Stimulated activated CD8-positive, alpha-beta memory T cell treated with anti-CD3 and anti-CD28 coated beads, Interleukin-2, amount 100 ng/mL, for 48 hours (primary cell): ENCODE measurements at regions not wholly inside any gene's neighbourhood (a gene's known extent, or its start where the extent isn't known, plus 50 kb on each side); places are given as distances from the start of the nearest gene placed in this dataset.
A peak's percentile ranks its signal among the peaks of the same experiment; 100 is the strongest.
"Not testable (repeated sequence)": the region's sequence is repeated elsewhere in the genome, so short reads cannot be mapped to it uniquely, and the experiment has no call there.

ENCODE experiments used
- DNase-seq, 2 donors: peaks; one replicate each; pipeline ENCODE4 v3.0.0-alpha.2; 2020; ENCODE audit warnings: low read depth in 2 of 2

GRCh38 chr6:15904651-15905376, 224.1 kb upstream of the MYLIP start:
- DNase-seq: no peak

- peak in 1 of 2 donors; percentile 10 for DNase-seq
Measured at GRCh38 chr6:15901141-15902115, 227.5 kb upstream of the MYLIP start.

- DNase-seq: no peak
Measured at GRCh38 chr6:15898693-15899092, 230.2 kb upstream of the MYLIP start.

GRCh38 chr6:15897063-15897876, 231.6 kb upstream of the MYLIP start:
- no peak for DNase-seq

- DNase-seq: no peak
Measured at GRCh38 chr6:15894973-15895725, 232.3 kb upstream of the DTNBP1 start.

GRCh38 chr6:15893556-15894253, 230.9 kb upstream of the DTNBP1 start:
- DNase-seq: no peak

GRCh38 chr6:15892369-15892768, 229.5 kb upstream of the DTNBP1 start:
- no peak for DNase-seq

GRCh38 chr6:15888798-15889772, 226.3 kb upstream of the DTNBP1 start:
- DNase-seq: no peak

GRCh38 chr6:15887491-15888461, 224.9 kb upstream of the DTNBP1 start:
- DNase-seq: no peak

GRCh38 chr6:15885624-15886023, 222.8 kb upstream of the DTNBP1 start:
- no peak for DNase-seq

GRCh38 chr6:15883593-15883992, 220.8 kb upstream of the DTNBP1 start:
- DNase-seq: not testable (repeated sequence)

GRCh38 chr6:15882915-15883314, 220.1 kb upstream of the DTNBP1 start:
- DNase-seq: no peak

- DNase-seq: no peak
Measured at GRCh38 chr6:15882345-15882744, 219.5 kb upstream of the DTNBP1 start.

- DNase-seq: no peak
Measured at GRCh38 chr6:15881150-15881549, 218.3 kb upstream of the DTNBP1 start.

- no peak for DNase-seq
Measured at GRCh38 chr6:15880262-15880973, 217.6 kb upstream of the DTNBP1 start.

GRCh38 chr6:15879371-15880261, 216.8 kb upstream of the DTNBP1 start:
- peak; percentile 18 to 49 for DNase-seq
